NCI-H510A treated with DMSO at 0.1 percent for 48 hours (cell line): ENCODE measurements at regions not wholly inside any gene's neighbourhood (a gene's known extent, or its start where the extent isn't known, plus 50 kb on each side); places are given as distances from the start of the nearest gene placed in this dataset.

Experiments used
- DNase-seq: peaks from one replicate; lab custom pipeline; 2025; lab: John Stamatoyannopoulos, UW

DNA sequence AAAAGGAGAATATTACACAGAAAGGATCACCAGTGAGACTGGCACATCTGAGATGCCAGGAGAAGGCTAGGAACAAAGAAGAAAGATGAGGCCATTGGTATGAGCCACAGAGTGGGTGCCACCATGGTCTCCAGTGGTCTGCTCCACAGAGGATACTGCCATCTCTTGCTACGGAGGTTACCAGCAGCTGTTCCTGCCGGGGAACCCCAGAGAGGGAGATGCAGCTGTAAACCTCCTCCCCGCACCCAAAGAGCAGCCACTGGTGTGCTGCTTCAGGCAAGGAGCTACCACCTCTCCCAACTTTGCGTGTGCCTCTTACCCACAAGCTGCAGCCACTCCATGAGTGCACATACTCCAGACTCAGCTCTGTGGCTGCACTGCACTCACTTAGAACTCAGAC is 201.5 kb upstream of the RTL1 start:
- DNase-seq = no peak

DNA sequence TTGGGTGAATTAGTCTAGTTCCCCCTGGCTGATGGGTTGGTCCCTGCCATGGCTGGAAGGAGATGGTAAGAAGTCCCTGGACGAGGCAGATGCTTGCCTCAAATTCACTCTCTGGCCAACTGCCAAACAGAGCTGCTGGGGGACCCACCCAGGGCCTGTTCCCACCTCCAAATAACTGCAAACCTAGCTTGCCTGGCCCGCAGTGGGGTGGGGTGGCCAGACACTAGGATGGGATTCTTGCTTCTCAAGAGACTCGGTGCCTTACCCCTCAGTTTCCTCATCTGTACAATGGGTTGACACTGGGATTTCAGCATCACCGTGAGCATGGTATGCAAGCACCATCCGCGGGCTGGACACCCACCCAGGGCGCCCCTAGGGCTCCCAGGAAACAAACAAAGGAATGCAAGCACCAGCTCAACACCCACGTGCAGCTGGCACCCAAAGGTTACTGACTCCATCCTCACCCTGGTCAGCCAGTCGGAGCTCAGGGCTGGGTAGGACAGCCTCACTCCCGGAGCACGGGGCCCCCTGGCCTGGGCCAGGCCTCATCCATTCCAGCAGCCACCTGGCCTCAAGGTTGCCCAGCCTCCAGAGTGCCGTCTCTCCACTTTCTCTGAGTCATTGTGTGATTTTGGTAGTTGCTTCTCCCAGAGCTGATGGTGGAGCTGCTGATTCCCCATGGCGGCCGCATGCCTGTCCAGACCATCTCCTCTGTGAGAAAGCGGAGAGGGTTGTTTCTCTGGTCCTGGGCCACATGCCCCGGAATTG is 205.2 kb upstream of the RTL1 start:
- no peak for DNase-seq

DNA sequence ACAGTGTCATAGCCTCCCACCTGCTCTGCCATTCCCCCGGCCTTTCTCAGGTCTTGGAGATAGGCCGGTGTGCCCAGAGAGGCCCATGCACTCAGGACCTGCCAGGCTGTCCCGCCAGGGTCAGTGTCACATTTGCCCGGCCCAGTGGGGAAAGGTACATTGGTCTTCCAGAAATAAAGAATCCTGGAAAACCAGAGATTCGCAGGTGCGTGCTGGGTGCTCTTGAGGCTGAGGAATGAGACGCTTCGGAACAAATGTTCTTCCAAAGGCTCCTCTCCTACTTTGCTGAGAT is 205.8 kb upstream of the RTL1 start:
- no peak for DNase-seq

DNA sequence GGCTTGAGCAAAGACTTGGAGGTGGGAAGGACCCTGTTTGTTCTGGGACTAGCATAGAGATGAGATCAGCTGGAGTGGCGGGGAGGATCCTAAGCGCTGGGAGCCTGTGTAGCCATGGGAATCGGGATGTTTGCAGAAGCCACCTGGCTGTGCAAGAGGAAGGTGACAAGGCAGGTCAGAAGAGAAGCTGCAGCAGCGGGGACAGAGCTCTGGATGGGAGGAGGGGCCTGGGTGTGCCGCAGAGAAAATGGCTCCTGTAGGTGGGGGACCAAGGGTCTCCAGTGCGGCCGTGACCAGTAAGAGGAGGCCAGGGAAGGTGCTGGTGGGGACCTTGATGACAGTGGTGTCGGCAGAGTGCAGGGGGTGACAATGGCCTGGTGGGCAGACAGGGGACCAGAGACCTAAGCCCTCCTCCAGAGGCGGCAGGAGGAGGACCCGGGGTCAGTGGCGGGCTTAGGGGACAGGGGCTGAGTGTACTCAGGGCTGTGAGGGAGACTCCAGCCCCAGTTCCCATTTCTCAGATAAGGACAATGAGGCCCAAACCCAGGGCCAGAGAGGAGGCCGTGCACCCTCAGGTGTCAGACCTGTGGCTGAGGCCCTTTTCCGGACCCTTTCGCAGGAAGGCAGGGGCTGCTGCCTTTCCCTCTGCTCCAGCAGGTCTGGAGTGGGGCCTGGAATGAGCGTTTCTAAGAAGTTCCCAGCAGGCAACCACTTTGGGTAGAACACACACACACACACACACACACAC is 206.6 kb upstream of the RTL1 start:
- DNase-seq = peak; percentile 93

DNA sequence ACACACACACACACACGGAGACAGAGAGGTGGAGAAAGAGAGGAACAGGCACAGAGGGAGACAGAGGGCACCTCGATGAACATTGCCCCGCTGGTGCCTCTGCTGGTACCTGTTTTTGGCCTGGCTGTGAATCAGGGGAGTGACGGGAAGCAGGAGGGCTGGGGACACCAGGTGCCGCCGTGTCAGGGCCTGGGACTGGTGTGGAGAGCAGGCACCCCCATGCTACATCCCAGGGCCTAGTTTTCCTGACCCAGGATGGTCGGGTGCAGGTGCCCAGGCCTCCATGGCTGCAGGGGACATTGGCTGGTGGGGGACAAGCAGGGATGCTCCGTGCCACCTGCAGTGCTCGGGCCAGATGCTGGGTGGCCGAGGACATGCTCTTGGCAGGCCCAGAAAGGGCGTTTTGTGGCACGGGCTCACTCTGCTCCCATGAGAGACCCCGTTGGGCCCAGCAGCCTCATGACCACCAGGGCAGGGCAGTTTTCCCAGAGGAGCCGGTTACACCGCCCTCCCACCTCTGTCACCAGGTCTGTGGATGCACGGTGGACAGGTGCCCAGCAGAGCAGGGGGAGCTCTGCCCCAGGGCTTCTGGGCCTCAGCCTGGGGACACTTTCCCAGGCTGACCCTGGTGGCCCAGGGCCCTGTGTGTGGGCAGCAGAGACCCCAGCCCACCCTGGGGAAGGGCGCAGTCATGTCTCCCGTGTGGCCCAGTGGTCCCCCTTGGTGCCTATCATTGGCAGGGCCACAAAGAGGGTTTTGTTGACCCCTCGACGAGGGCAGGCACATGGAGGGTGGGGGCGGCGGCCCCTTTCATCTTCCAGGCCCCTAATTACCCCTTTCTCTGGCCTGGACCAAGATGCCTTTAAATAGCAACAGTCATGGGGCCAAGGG is 207.5 kb upstream of the RTL1 start:
- no peak for DNase-seq

DNA sequence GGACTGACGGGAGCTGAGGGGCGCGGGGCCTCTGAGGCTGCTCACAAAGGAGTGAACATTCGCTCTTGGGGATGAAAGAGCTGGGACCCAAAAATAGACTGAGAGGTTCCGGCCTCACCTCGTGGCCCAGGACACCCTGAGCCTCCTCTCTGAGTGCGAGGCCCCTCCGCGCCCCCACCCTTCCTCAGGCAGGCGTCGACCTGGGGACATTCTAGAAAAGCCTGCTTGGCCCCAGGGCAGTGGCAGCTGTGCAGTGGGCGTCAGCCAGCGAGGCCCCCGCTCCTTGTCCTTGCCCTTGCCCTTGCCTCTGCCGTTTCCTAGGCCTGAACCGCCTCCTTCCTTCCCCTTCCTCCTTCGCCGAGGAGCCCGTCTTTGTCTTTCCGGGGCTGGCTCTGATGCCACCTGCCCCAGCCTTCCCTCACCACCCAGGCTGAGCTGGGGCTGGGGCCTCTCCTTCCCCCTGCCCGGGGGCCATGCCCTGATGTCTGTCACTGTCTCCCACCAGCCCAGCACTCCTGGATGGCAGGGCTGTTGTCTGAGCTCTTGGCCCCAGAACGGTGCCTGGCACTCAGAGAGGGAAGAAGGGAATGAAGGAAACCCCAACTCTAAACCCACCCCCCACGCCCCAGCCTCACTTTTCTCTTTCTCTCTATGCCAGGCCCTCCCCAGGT is 208.2 kb upstream of the RTL1 start:
- DNase-seq = no peak

DNA sequence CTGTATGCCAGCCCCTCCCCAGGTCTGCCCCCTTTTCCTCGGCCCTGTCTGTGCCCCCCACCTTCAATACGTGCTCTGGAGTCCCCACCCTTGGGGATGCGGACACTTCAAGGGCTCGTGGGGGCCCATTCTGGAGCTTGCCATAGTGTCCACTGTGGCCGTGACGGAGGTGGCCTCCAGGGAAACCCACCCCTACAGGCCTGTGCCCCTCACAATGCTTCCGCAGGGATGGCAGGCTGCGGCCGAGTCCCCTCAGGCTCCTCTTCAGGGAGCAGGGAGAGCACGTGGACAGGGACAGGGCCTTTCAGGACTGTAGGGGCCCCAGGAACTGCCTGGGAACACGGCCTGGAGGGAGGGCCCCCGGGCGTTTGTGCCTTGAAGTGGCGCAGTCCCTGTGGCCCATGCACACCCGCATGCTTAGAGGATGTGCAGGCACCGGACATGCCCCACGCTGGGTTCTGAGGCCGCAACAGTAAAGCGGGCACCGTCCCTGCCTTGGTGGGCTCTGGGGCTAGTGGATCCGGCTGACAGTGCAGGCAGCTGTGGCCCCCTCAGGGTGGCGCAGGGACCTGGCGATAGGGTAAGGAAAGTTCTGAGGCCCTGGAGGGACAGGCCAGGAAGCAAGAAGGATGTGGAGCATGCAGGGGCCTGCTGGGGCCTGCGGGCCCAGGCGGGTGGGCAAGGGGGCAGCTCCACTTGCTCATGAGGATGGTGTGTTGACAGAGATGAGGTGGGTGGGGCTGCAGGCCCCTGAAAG is 209.0 kb upstream of the RTL1 start:
- DNase-seq = no peak

DNA sequence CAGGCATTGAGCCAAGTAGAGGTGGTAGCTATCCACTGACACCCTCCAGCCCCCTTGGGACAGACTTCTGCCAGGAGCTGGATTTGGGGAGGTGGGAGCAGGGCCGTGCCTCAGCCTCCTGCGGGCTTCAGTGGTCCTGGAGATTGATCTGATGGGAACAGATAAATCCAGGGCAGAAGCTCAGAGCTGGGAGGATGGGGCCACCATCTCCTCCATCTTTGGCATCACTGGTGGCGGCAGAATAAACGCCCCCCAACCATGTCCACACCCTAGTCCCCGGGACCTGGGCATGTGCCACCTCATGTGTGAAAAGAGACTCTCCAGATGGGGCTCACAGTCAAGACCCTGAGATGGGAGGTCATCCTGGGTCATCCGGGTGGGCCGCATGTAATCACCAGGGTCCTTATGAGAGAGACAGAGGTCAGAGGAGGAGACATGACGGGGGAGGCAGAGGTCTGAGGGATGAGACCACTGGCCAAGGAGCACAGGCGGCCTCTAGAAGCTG is 209.6 kb upstream of the RTL1 start:
- no peak for DNase-seq

DNA sequence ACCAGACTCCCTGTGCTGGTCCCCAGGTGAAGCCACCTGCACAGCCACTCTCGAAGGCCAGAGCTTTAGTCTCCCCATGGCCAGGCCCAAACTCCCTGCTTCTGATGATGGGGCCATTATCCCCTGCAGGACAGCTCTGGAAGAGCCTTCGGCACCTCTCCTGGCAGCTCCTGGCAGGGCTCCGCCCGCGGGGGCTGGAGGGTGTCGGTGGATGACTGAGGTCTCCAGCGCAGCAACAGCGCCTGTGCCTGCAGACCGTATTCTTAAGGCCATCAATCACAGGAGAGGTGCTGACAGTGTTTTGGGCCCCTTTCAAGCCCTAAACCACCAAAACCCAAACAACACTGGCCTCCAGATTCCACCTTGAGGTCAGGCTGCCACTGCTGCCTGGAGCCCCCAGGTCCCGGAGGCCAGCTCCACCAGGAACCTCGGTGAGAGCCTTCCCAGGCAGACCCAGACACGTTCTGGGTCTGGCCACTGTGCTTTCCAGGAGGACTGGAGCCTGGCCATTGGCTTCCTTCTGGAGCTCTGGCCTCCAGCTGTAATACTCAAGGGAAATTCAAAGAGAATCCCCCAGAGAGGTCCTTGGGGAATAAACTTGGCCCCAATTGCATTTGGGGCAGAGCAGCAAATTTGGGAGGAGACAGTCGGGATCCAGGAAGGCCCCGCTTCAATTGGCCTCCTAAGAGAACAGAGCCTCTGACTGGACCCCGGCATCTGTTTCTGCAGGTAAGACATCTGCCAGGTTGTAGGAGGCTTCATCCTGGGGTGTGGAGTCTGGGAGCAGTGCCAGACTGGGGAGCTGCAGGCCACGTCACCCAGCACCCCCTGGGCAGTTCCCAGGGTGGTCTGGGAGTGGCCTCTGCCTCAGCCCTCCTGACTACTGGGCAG is 210.6 kb upstream of the RTL1 start:
- no peak for DNase-seq

DNA sequence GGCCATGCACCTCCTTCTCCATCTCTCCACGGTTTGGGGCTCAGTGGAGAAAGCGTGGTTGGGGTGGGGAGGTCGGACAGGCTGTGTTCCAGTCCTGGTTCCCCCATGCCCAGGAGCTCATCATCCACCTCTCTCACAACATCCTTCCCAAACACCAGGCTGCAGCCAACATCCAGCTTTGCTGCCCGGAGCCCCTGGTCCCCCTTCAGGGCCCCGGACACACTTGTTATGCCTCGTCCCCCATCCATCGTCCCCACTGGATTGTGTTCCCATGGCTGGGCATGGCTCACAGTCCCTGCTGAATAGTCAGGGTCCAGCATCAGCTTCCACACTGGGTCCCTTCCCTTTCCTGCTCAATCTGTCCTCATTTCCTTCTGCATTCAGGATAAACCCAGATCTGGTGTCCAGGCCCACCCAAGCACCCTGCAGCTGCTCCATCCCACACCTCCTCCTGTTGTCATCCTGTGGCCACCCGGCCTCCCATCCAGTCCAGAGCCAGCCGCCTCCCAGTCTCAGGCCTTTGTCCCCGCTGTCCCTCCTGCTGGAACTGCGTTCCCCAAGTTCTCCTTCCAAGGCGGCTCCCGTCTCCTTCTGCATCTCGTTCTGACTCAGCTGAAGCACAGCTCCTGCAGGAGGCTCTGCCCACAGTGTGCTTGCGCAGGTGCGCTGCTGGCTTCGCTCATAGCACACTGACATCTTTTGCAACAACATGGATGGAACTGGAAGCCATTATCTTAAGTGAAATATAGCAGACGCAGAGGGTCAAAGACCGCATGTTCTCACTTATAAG is 211.4 kb upstream of the RTL1 start:
- DNase-seq = no peak

DNA sequence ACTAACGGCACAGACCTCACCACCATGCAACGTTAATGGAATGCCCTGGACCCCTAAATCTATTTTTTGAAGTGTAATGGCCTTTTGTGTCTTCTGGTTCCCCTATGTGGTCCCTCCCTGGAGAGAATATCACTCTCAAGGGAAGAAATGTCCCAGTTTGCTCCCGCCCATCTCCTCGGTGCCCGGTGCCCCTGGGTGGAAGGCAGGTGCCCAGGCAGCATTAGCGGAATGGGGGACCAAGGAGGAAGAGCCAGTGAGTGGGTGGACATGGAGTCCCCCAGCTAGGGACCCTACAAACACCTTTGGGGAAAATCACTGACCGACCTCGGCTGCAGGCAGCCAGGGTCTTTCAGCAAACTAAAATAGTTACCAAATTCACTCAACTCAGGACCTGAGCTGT is 212.1 kb upstream of the RTL1 start:
- DNase-seq = no peak

DNA sequence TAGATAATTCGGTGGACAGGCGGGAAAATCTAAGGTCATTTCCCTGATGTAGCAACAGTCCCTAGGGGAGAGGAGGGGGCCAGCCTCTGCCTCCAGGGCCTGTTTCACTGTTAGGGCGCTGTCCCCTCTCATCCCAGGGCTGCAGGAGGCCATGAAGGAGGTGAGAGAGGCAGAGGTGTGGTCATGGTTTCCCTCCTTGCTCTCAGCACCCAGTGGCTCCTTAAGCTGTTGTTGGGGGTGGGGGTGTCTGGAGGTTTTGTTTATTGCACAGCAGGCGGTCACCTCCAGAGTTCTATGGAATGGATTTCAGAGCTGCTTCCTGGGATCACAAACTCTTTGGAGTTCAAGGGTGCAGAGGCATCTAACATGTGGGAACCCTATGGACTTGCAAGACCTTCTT is 212.5 kb upstream of the RTL1 start:
- DNase-seq = no peak

DNA sequence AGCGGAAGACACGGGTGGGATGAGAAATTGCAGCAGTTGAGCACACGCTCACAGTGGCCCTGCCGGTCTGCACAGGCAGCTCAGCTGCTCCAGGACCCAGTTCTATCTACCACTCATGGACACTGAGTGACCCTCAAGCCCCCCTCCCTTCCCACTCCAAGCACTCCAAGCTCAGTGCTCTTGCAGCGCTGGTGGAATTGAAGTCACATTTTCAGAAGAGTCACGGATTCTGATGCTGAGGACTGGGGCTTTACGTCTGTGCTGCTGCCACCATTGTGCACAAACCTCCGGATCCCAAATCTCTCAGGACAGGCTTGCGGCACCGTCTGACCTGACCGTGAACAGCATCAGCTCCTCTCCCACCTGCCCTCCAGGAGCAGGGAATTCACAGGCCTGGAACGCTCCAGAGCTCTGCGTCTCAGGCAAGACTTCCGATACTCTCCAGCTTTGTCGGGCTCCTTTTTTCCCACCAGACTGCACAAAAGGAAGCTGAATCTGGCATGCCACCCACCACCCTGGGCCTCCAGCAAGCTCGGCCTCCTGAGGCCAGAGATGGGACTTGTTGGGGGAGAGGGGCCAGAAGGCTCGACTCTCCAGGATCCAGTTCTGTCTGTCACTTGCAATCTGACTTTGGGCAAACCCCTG is 213.1 kb upstream of the RTL1 start:
- no peak for DNase-seq

DNA sequence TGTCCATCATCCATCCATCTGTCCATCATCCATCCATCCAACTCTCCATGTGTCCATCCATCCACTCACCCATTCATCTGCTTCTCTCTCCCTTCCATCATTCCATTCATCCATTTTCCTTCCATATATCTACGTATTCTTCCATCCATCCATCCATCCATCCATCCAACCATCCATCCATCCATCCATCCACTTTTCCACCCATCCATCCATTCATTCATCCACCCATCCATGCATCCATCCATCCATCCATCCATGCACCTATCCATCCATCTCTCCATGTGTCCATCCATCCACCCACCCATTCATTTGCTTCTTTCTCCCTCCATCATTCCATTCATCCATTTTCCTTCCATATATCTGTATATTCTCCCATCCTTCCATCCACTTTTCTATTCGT is 214.0 kb upstream of the RTL1 start:
- DNase-seq = no peak

DNA sequence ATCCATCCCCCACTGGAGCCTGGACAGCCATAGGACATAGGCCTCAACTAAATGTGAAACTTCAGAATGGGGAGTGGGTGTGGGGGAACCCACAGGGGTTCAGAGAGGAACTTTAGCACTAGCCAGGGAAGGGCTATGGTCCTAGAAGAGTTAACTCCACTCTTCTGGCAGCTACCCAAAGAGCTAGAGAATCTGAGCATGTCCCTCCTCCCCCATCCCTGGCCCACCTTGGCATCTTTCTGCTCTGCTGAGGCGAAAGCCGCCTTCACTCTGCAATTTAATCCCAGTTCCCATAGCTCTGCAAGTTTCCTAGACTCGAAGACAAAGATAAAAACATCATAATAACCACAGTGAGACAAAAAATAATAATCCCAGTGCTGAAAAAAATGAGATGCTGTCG is 214.7 kb upstream of the RTL1 start:
- no peak for DNase-seq

DNA sequence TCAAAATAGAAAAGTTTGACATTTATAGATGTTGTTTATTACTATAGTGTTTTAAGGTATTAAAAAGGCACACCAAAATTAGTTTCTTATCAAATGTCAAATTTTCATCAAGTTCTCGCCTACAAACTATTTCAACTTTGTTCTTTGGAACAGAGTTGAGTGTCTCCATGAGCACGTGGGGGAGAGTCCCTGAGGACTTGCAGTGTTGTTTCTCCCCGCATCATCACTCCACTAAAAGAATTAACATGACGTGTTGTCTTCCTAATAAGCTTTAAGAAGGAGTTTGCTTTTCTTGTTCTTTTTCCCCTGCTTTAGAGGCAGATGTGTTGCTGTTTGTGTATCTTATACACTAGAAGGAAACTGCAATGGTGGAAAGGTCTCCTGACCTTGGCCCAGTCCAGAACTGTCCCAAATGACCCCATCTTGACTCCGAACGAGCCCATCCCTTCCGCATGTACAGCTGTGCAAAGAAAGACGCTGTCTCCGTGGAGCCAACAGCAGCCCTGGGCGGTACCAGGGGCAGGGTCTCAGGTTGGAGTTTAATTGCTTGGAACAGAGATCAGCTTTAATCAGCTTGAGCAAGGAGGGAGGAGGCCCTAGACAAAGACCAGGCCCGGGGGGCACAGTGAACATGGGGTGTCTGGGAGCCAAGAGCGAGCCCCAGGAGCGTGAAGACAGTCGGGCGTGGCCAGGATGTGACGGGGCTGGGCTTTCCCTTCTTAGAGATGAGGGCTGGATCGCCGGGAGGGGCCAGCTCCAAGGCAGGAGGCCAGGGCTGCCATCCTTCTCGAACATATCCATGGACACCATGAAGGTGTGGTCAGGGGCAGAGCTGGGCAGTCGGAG is 215.4 kb upstream of the RTL1 start:
- DNase-seq = no peak

DNA sequence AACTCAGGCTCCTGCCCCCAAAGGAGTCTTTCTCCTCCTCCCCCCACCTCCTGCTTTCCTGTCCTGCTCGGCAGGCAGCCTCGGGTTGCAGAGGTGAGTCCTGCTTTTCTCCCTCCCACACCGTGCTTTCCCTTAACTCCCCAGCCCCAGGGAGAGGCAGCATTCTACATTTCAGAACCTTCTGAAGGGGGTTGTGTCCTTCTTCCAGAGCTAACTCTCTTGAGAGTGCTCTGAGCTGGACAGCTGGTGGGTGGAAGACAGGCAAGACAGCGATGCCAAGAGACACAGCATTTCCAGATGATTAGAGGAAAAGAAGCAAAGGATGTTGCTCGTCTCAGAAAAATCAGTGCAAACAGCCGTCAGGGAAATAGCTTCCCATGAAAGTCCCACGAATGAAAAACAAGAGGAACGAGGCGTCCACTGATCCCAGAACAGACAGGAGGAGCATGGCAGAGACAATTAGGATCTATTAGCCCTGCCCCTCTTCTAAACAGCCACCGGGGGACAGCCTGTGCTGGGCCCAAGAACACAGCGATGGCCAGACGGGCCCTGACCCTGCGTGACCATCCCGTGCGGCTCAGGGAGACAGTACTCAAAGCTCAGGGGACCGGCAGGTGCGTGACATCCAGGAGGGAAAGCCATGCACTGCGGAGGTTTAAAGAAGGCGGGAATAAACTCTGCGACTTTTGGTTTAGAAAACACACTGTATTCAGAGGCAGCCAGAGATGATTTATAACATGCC is 216.5 kb upstream of the RTL1 start:
- DNase-seq = no peak
